Thyroid gland (tissue), 4 donors: ENCODE measurements at regions not wholly inside any gene's neighbourhood (a gene's known extent, or its start where the extent isn't known, plus 50 kb on each side); places are given as distances from the start of the nearest gene placed in this dataset.

ENCODE experiments used
- DNase-seq, 2 donors: peaks; one replicate each; pipeline ENCODE4 v3.0.0-alpha.2; 2019
- H3K27ac ChIP-seq, 3 donors: fragments of 200-600 bp; sonication (generic); 1 replicate in 2 of 3; 2 replicates in 1 of 3; pipeline ENCODE4 v1.5.1; 2016 to 2019; ENCODE audit warnings: mild to moderate bottlenecking in 1 of 3, moderate library complexity in 1 of 3
- H3K27me3 ChIP-seq: fragments of 200-600 bp; sonication (generic); one replicate; pipeline ENCODE4 v1.5.1; 2019
- H3K36me3 ChIP-seq, 2 donors: fragments of 200-600 bp; sonication (generic); one replicate each; pipeline ENCODE4 v1.5.1; 2016 to 2019
- H3K4me1 ChIP-seq, 2 donors: fragments of 200-600 bp; sonication (generic); one replicate each; pipeline ENCODE4 v1.5.1; 2017 to 2019
- H3K4me3 ChIP-seq, 3 donors: fragments of 200-600 bp; sonication (generic); replicated peaks in 1 of 3; 1 replicate in 2 of 3; 2 replicates in 1 of 3; pipeline ENCODE4 v1.5.1; 2016; ENCODE audit warnings: mild to moderate bottlenecking in 1 of 3
- H3K9me3 ChIP-seq: fragments of 200-600 bp; sonication (generic); one replicate; pipeline ENCODE4 v1.5.1; 2017
- CTCF ChIP-seq, 6 experiments: fragments of 200-600 bp in 3 of 6; fragments of 450-650 bp in 3 of 6; sonication (generic) in 3 of 6; IDR thresholded peaks; one replicate each; pipeline ENCODE4 v1.5.1; 2016 to 2019; ENCODE audit warnings: antibody characterized with exemption in 6 of 6, mild to moderate bottlenecking in 2 of 6, inconsistent platforms in 1 of 6, moderate library complexity in 1 of 6
- POLR2A ChIP-seq, 2 donors: fragments of 450-650 bp; IDR thresholded peaks; one replicate each; pipeline ENCODE4 v1.6.1; 2017; ENCODE audit warnings: antibody characterized with exemption in 2 of 2, mild to moderate bottlenecking in 2 of 2, moderate library complexity in 1 of 2
- WGBS, 2 donors: methylation state at CpG; one replicate each; pipeline ENCODE4 v1.1.5; 2017; 5-methylcytosine and 5-hydroxymethylcytosine counted together
- intact Hi-C: fragments of 100-400 bp; cut with DNase I; formaldehyde crosslinking; loops from one replicate; pipeline ENCODE4 v1.15.1; 2023

GRCh38 chr4:54568184-54568583 lies 89.6 kb upstream of the KIT start:
- DNase-seq = no peak
- Histone ChIP-seq H3K4me3 (no peak overlapping the region), H3K27me3 (no peaks in the 10 kb centered on the region), H3K9me3 (no peaks in the 10 kb centered on the region), H3K27ac (no peak overlapping the region), H3K4me1 (peaks cover 0 to 5% of the 10 kb centered on the region in 2 donors), H3K36me3 (no peaks in the 10 kb centered on the region)
- WGBS, 2 donors = 46 to 47% methylated on average over 3 of the region's 3 CpGs
- no peak for TF ChIP-seq POLR2A (IDR thresholded peaks at IDR 0.05)
- intact Hi-C loops = no loop called here

GRCh38 chr4:54570822-54571221 lies 86.9 kb upstream of the KIT start:
- TF ChIP-seq POLR2A (IDR thresholded peaks at IDR 0.05) = no peak
- no peak for TF ChIP-seq CTCF (IDR thresholded peaks at IDR 0.05)
- Histone ChIP-seq H3K4me1 (peaks cover 0 to 5% of the 10 kb centered on the region in 2 donors), H3K36me3 (no peaks in the 10 kb centered on the region), H3K27ac (no peak overlapping the region), H3K4me3 (no peak overlapping the region), H3K9me3 (no peaks in the 10 kb centered on the region), H3K27me3 (no peaks in the 10 kb centered on the region)
- intact Hi-C loops = no loop called here
- WGBS, 2 donors = 75 to 86% methylated on average over 2 of the region's 2 CpGs
- DNase-seq = no peak

GRCh38 chr4:54571293-54572151 lies 86.2 kb upstream of the KIT start:
- H3K36me3 ChIP-seq = no peaks in the 10 kb centered on the region
- H3K4me3 ChIP-seq = no peak overlapping the region
- no peaks in the 10 kb centered on the region for H3K27me3 ChIP-seq
- intact Hi-C loops = no loop called here
- H3K27ac ChIP-seq = no peak overlapping the region
- DNase-seq = no peak
- no peaks in the 10 kb centered on the region for H3K9me3 ChIP-seq
- 79 to 86% methylated on average over 12 of the region's 12 CpGs for WGBS, 2 donors
- H3K4me1 ChIP-seq = peaks cover 0 to 5% of the 10 kb centered on the region in 2 donors
- TF ChIP-seq POLR2A (IDR thresholded peaks at IDR 0.05) (no peak), CTCF (IDR thresholded peaks at IDR 0.05) (no peak)

GRCh38 chr4:54572152-54572542 lies 85.6 kb upstream of the KIT start:
- no peaks in the 10 kb centered on the region for H3K27me3 ChIP-seq
- H3K27ac ChIP-seq = no peak overlapping the region
- DNase-seq = no peak
- no peaks in the 10 kb centered on the region for H3K36me3 ChIP-seq
- H3K4me1 ChIP-seq = peaks cover 0 to 5% of the 10 kb centered on the region in 2 donors
- no peak overlapping the region for H3K4me3 ChIP-seq
- H3K9me3 ChIP-seq = no peaks in the 10 kb centered on the region
- TF ChIP-seq POLR2A (IDR thresholded peaks at IDR 0.05) (no peak), CTCF (IDR thresholded peaks at IDR 0.05) (no peak)
- intact Hi-C loops = no loop called here

- no peak for TF ChIP-seq CTCF (IDR thresholded peaks at IDR 0.05)
- no peak for DNase-seq
- H3K27me3 ChIP-seq = no peaks in the 10 kb centered on the region
- H3K4me1 ChIP-seq = no peaks in the 10 kb centered on the region
- 88 to 91% methylated on average over 1 of the region's 1 CpG for WGBS, 2 donors
- no peak overlapping the region for H3K27ac ChIP-seq
- H3K9me3 ChIP-seq = no peaks in the 10 kb centered on the region
- no peak overlapping the region for H3K4me3 ChIP-seq
- H3K36me3 ChIP-seq = no peaks in the 10 kb centered on the region
- intact Hi-C loops = no loop called here
Observed at GRCh38 chr4:54574500-54574899, 83.3 kb upstream of the KIT start.
